Keratinocyte (primary cell): ENCODE measurements at regions not wholly inside any gene's neighbourhood (a gene's known extent, or its start where the extent isn't known, plus 50 kb on each side); places are given as distances from the start of the nearest gene placed in this dataset.

Experiments
- DNase-seq: peaks from one replicate; pipeline ENCODE4 v3.0.0-alpha.2; 2011; ENCODE audit warnings: low read depth, missing footprints, low spot score
- FAIRE-seq: peaks from 2 replicates; lab custom pipeline; 2011; peaks lifted over from hg19 to GRCh38; lab: Jason Lieb, UNC
- H2AFZ ChIP-seq: 2 replicates; pipeline ENCODE4 v1.6.0; 2012; ENCODE audit warnings: low read length, control low read depth, inconsistent platforms; ENCODE audit not compliant: control insufficient read depth
- H3K27ac ChIP-seq: 2 replicates; pipeline ENCODE4 v1.5.1; 2011; ENCODE audit warnings: low read length; ENCODE audit not compliant: control insufficient read depth, insufficient read depth
- H3K27me3 ChIP-seq: 3 replicates; pipeline ENCODE4 v1.6.0; 2011; ENCODE audit warnings: low read length; ENCODE audit not compliant: control insufficient read depth, insufficient read depth; ENCODE audit errors: extremely low read depth
- H3K36me3 ChIP-seq, 2 experiments: 2 replicates in 1 of 2; 3 replicates in 1 of 2; pipeline ENCODE4 v1.5.1; 2011; ENCODE audit warnings: low read length in 2 of 2, mild to moderate bottlenecking in 1 of 2; ENCODE audit not compliant: control insufficient read depth in 2 of 2, insufficient read depth in 2 of 2; ENCODE audit errors: extremely low read depth in 1 of 2
- H3K4me1 ChIP-seq: 3 replicates; pipeline ENCODE4 v1.5.1; 2011; ENCODE audit warnings: low read length; ENCODE audit not compliant: control insufficient read depth, insufficient read depth; ENCODE audit errors: extremely low read depth
- H3K4me2 ChIP-seq: 3 replicates; pipeline ENCODE4 v1.6.0; 2011; ENCODE audit warnings: low read depth, low read length; ENCODE audit not compliant: control insufficient read depth, insufficient read depth; ENCODE audit errors: extremely low read depth
- H3K4me3 ChIP-seq, 3 experiments: fragments of 200-600 bp in 1 of 3; sonication (generic) in 1 of 3; 2 replicates in 2 of 3; 3 replicates in 1 of 3; pipeline ENCODE4 v1.5.1; 2011 to 2016; ENCODE audit warnings: low read length in 3 of 3, mild to moderate bottlenecking in 3 of 3, control low read depth in 2 of 3, inconsistent platforms in 1 of 3, low read depth in 1 of 3, mixed read lengths in 1 of 3, mixed run types in 1 of 3, moderate library complexity in 1 of 3; ENCODE audit not compliant: control insufficient read depth in 2 of 3, insufficient read depth in 2 of 3; ENCODE audit errors: extremely low read depth in 1 of 3
- H3K79me2 ChIP-seq: 2 replicates; pipeline ENCODE4 v1.6.0; 2012; ENCODE audit warnings: low read length; ENCODE audit not compliant: control insufficient read depth, insufficient read depth
- H3K9ac ChIP-seq: 3 replicates; pipeline ENCODE4 v1.6.0; 2011; ENCODE audit warnings: low read length; ENCODE audit not compliant: control insufficient read depth, insufficient read depth; ENCODE audit errors: extremely low read depth
- H3K9me1 ChIP-seq: 3 replicates; pipeline ENCODE4 v1.6.0; 2011; ENCODE audit warnings: low read length; ENCODE audit not compliant: control insufficient read depth, insufficient read depth; ENCODE audit errors: extremely low read depth
- H3K9me3 ChIP-seq: 2 replicates; pipeline ENCODE4 v1.5.1; 2012; ENCODE audit warnings: low read depth, low read length; ENCODE audit not compliant: control insufficient read depth
- H4K20me1 ChIP-seq: 3 replicates; pipeline ENCODE4 v1.6.0; 2011; ENCODE audit warnings: low read length; ENCODE audit not compliant: control insufficient read depth, insufficient read depth; ENCODE audit errors: extremely low read depth
- EZH2 ChIP-seq: IDR thresholded peaks from one replicate; pipeline ENCODE4 v1.6.1; 2012; ENCODE audit warnings: inconsistent platforms, mild to moderate bottlenecking, low read length, moderate library complexity
- dilution Hi-C: fragments of 300-500 bp; cut with MboI; formaldehyde crosslinking; loops from one replicate; pipeline ENCODE4 v1.7.0; 2020; ENCODE audit warnings: low sequenced_read_pairs; ENCODE audit not compliant: extremely low pct_ligation_motif_present
- TF ChIP-seq, protein P1 (sequence below), 3 experiments: IDR thresholded peaks in 1 of 3; conservative IDR thresholded peaks in 1 of 3; optimal IDR thresholded peaks in 1 of 3; 2 replicates in 2 of 3; 3 replicates in 1 of 3; pipeline versions ENCODE3 to v1.5.1; 2011; ENCODE audit warnings: low read length in 3 of 3, mild to moderate bottlenecking in 3 of 3, moderate library complexity in 2 of 3, control low read depth in 1 of 3, inconsistent platforms in 1 of 3; ENCODE audit not compliant: insufficient read depth in 2 of 3; ENCODE audit errors: extremely low read depth in 1 of 3

DNA sequence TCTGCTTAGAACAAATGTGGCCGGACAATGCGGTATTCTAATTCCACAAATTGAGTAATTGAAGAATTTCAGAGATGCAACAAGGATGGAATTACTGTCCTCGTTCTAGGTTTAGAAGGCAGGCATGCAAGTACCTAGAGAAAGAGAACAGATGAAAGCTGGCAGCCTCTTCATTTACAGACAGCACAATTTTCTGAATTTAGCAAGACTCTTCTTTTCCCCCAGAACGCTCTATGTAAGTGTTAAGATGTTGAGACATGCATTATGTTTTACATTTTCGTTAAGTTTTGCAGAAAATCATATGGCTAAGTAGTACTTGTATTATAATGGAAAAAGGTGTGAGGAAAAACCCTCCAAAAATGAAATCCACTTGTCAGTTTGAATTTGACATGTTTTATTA is 259.5 kb upstream of the ARRDC3 start:
- no peak overlapping the region for H3K4me3 ChIP-seq
- FAIRE-seq, result no peak
- no peaks in the 10 kb centered on the region for H3K9me3 ChIP-seq
- H3K4me1 ChIP-seq, result no peaks in the 10 kb centered on the region
- DNase-seq, result no peak
- no peak overlapping the region for H3K27ac ChIP-seq
- H3K9ac ChIP-seq, result no peak overlapping the region
- H3K36me3 ChIP-seq, result no peaks in the 10 kb centered on the region
- no peaks in the 10 kb centered on the region for H3K9me1 ChIP-seq
- dilution Hi-C loops, result no loop called here
- H3K79me2 ChIP-seq, result no peaks in the 10 kb centered on the region
- H3K27me3 ChIP-seq, result no peaks in the 10 kb centered on the region
- no peaks in the 10 kb centered on the region for H4K20me1 ChIP-seq
- H3K4me2 ChIP-seq, result no peak overlapping the region
- H2AFZ ChIP-seq, result no peak overlapping the region
- TF ChIP-seq, protein P1, sequence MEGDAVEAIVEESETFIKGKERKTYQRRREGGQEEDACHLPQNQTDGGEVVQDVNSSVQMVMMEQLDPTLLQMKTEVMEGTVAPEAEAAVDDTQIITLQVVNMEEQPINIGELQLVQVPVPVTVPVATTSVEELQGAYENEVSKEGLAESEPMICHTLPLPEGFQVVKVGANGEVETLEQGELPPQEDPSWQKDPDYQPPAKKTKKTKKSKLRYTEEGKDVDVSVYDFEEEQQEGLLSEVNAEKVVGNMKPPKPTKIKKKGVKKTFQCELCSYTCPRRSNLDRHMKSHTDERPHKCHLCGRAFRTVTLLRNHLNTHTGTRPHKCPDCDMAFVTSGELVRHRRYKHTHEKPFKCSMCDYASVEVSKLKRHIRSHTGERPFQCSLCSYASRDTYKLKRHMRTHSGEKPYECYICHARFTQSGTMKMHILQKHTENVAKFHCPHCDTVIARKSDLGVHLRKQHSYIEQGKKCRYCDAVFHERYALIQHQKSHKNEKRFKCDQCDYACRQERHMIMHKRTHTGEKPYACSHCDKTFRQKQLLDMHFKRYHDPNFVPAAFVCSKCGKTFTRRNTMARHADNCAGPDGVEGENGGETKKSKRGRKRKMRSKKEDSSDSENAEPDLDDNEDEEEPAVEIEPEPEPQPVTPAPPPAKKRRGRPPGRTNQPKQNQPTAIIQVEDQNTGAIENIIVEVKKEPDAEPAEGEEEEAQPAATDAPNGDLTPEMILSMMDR (optimal IDR thresholded peaks at IDR 0.05 in 1 of 3, IDR thresholded peaks at IDR 0.05 in 1 of 3, conservative IDR thresholded peaks at IDR 0.05 in 1 of 3; ENCODE audit: extremely low read depth in 1 of 3, insufficient read depth in 2 of 3, low read length in 3 of 3), result no peak
- TF ChIP-seq EZH2, result no peak

DNA sequence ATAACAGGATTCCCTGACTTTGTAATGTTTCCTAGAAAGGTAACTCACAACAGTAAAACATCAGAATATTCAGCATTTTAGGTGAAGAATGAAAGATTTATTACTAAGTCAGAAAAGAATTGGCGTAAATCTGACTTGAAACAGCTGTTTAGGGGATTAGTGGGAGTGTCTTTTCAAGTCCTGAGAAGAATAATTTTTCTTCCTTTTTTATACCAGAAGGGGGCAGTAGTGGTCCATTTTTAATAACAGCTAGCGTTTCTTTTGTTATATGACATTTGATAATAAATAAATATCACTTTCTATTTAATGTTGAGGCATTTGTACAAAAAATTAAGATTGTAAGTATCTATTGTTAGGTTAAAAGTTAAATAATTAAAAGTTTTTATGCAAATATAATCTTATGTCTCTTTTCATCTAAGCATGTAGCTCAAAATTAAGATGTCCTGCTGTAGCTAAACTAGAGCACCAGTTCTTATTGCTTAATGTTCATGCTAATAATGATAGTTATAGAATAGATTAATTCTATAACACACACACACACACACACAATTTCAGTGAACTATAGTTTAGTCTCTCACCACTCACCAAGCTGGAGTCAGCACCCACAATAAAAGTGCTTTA is 258.7 kb upstream of the ARRDC3 start:
- H3K27me3 ChIP-seq, result no peaks in the 10 kb centered on the region
- no peak overlapping the region for H3K4me2 ChIP-seq
- DNase-seq (no peak), FAIRE-seq (no peak)
- no peaks in the 10 kb centered on the region for H3K4me1 ChIP-seq
- H3K9me1 ChIP-seq, result no peaks in the 10 kb centered on the region
- no peak overlapping the region for H2AFZ ChIP-seq
- no peak overlapping the region for H3K27ac ChIP-seq
- H3K36me3 ChIP-seq, result no peaks in the 10 kb centered on the region
- dilution Hi-C loops, result no loop called here
- TF ChIP-seq, protein P1 (optimal IDR thresholded peaks at IDR 0.05 in 1 of 3, IDR thresholded peaks at IDR 0.05 in 1 of 3, conservative IDR thresholded peaks at IDR 0.05 in 1 of 3; ENCODE audit: extremely low read depth in 1 of 3, insufficient read depth in 2 of 3, low read length in 3 of 3), result no peak
- TF ChIP-seq EZH2, result no peak
- H3K4me3 ChIP-seq, result no peak overlapping the region
- H3K9ac ChIP-seq, result no peak overlapping the region
- H3K9me3 ChIP-seq, result no peaks in the 10 kb centered on the region
- no peaks in the 10 kb centered on the region for H4K20me1 ChIP-seq
- H3K79me2 ChIP-seq, result no peaks in the 10 kb centered on the region
